ENCODE measurements at regions not wholly inside any gene's neighbourhood (a gene's known extent, or its start where the extent isn't known, plus 50 kb on each side); places are given as distances from the start of the nearest gene placed in this dataset.

- Histone ChIP-seq H3K79me2 (ENCODE audit: insufficient read depth, low read depth, low read length) (no peaks in the 10 kb centered on the region), H3K9me2 (ENCODE audit: insufficient read depth, low read length) (no peaks in the 10 kb centered on the region), H3K27ac (ENCODE audit: low read depth, low read length, poor library complexity, severe bottlenecking) (no peak overlapping the region), H2AFZ (ENCODE audit: low read length) (no peak overlapping the region), H3K4me3 (ENCODE audit: low read depth, low read length, poor library complexity, severe bottlenecking) (no peak overlapping the region), H3K36me3 (ENCODE audit: insufficient read depth, low read length) (no peaks in the 10 kb centered on the region), H3K4me2 (ENCODE audit: low read length) (no peak overlapping the region), H3K4me1 (ENCODE audit: insufficient read depth, low read length, poor library complexity, severe bottlenecking) (no peaks in the 10 kb centered on the region), H4K20me1 (ENCODE audit: insufficient read depth, low read length) (no peaks in the 10 kb centered on the region), H3K9me3 (ENCODE audit: low read length) (no peaks in the 10 kb centered on the region)
- no peak for DNase-seq (ENCODE audit: low spot score)
- no TSS peak for BruUV-seq (replicated peaks)
- POLR2A ChIA-PET, result interaction anchor here (0.6 kb wide), 1 partner anchor 317 kb away, joined by 3 read pairs; no protein-coding TSS in a partner anchor
- intact Hi-C loops (cut with micrococcal nuclease; ENCODE audit: unreplicated experiment), result no loop called here
- CTCF ChIA-PET (ENCODE audit: unreplicated experiment), result no interaction called here
- TF ChIP-seq CTCF (conservative IDR thresholded peaks at IDR 0.05; ENCODE audit: low read length) (no peak), EZH2phosphoT487 (IDR thresholded peaks at IDR 0.05; ENCODE audit: borderline replicate concordance, low read depth, low read length) (no peak)
Observed at GRCh38 chr6:146912730-146913685, 291.2 kb upstream of the STXBP5 start.

- no peak for DNase-seq (ENCODE audit: low spot score)
- Histone ChIP-seq H2AFZ (ENCODE audit: low read length) (no peak overlapping the region), H3K4me2 (ENCODE audit: low read length) (no peak overlapping the region), H3K9me3 (ENCODE audit: low read length) (no peaks in the 10 kb centered on the region), H3K79me2 (ENCODE audit: insufficient read depth, low read depth, low read length) (no peaks in the 10 kb centered on the region), H3K36me3 (ENCODE audit: insufficient read depth, low read length) (no peaks in the 10 kb centered on the region), H4K20me1 (ENCODE audit: insufficient read depth, low read length) (no peaks in the 10 kb centered on the region), H3K27ac (ENCODE audit: low read depth, low read length, poor library complexity, severe bottlenecking) (no peak overlapping the region), H3K4me1 (ENCODE audit: insufficient read depth, low read length, poor library complexity, severe bottlenecking) (no peaks in the 10 kb centered on the region), H3K4me3 (ENCODE audit: low read depth, low read length, poor library complexity, severe bottlenecking) (no peak overlapping the region), H3K9me2 (ENCODE audit: insufficient read depth, low read length) (no peaks in the 10 kb centered on the region)
- intact Hi-C loops (cut with micrococcal nuclease; ENCODE audit: unreplicated experiment), result no loop called here
- CTCF ChIA-PET (ENCODE audit: unreplicated experiment), result no interaction called here
- POLR2A ChIA-PET, result no interaction called here
- TF ChIP-seq EZH2phosphoT487 (IDR thresholded peaks at IDR 0.05; ENCODE audit: borderline replicate concordance, low read depth, low read length) (no peak), CTCF (conservative IDR thresholded peaks at IDR 0.05; ENCODE audit: low read length) (no peak)
- no TSS peak for BruUV-seq (replicated peaks)
Observed at GRCh38 chr6:146913842-146914488, 290.3 kb upstream of the STXBP5 start.
